Endothelial cell of umbilical vein (primary cell): ENCODE measurements at regions not wholly inside any gene's neighbourhood (a gene's known extent, or its start where the extent isn't known, plus 50 kb on each side); places are given as distances from the start of the nearest gene placed in this dataset.

Source experiments
- BruUV-seq: library from RNA; stranded (reverse); fragments of 400-500 nt; replicated peaks from 2 replicates; lab custom pipeline; 2021; lab: Mats Ljungman, UMichigan
- CTCF ChIA-PET: fragments of 300-600, 350-600 bp; sonication (Branson Sonifier 250); formaldehyde crosslinking; loops from one replicate; lab custom pipeline; 2021; ENCODE audit warnings: antibody characterized with exemption, inconsistent platforms; lab: Charles Lee
- POLR2A ChIA-PET: fragments of 300-600, 350-600 bp; sonication (Branson Sonifier 250); formaldehyde crosslinking; loops from one replicate; lab custom pipeline; 2021; ENCODE audit warnings: antibody characterized with exemption, inconsistent platforms; lab: Charles Lee
- DNase-seq: peaks from one replicate; pipeline ENCODE4 v3.0.0-alpha.2; 2011; ENCODE audit warnings: low read depth, low spot score
- FAIRE-seq: peaks from 2 replicates; lab custom pipeline; 2011; peaks lifted over from hg19 to GRCh38; lab: Jason Lieb, UNC
- H2AFZ ChIP-seq: 2 replicates; pipeline ENCODE4 v1.6.0; 2012; ENCODE audit warnings: low read depth, low read length, control low read depth, inconsistent platforms
- H3K27ac ChIP-seq: 2 replicates; pipeline ENCODE4 v1.5.1; 2011; ENCODE audit warnings: low read depth, mild to moderate bottlenecking, control low read depth, low read length, moderate library complexity; ENCODE audit not compliant: insufficient read depth
- H3K27me3 ChIP-seq, 2 experiments: 2 replicates each; pipeline versions ENCODE4 v1.6.0 to v1.6.1; 2011; ENCODE audit warnings: low read length in 2 of 2, mixed read lengths in 1 of 2; ENCODE audit not compliant: control insufficient read depth in 2 of 2, insufficient read depth in 2 of 2
- H3K36me3 ChIP-seq, 2 experiments: 2 replicates in 1 of 2; 3 replicates in 1 of 2; pipeline ENCODE4 v1.5.1; 2011; ENCODE audit warnings: low read length in 2 of 2, mild to moderate bottlenecking in 1 of 2, moderate library complexity in 1 of 2; ENCODE audit not compliant: control insufficient read depth in 2 of 2, insufficient read depth in 2 of 2; ENCODE audit errors: extremely low read depth in 1 of 2
- H3K4me1 ChIP-seq: 3 replicates; pipeline ENCODE4 v1.5.1; 2011; ENCODE audit warnings: mild to moderate bottlenecking, low read length; ENCODE audit not compliant: control insufficient read depth, insufficient read depth; ENCODE audit errors: extremely low read depth
- H3K4me2 ChIP-seq: 2 replicates; pipeline ENCODE4 v1.6.1; 2011; ENCODE audit warnings: low read length, control low read depth, mixed read lengths; ENCODE audit not compliant: insufficient read depth
- H3K4me3 ChIP-seq, 3 experiments: fragments of 200-600 bp in 1 of 3; sonication (generic), shearing (Covaris generic) in 1 of 3; replicated peaks in 1 of 3; 2 replicates each; pipeline ENCODE4 v1.5.1; 2011 to 2016; ENCODE audit warnings: control low read depth in 3 of 3, low read length in 3 of 3, mild to moderate bottlenecking in 2 of 3, inconsistent platforms in 1 of 3, low read depth in 1 of 3, moderate library complexity in 1 of 3; ENCODE audit not compliant: insufficient read depth in 1 of 3
- H3K79me2 ChIP-seq: 2 replicates; pipeline ENCODE4 v1.6.0; 2012; ENCODE audit warnings: low read length, inconsistent platforms; ENCODE audit not compliant: control insufficient read depth, insufficient read depth
- H3K9ac ChIP-seq: replicated peaks from 2 replicates; pipeline ENCODE3; 2011; ENCODE audit warnings: low read length, control low read depth; ENCODE audit not compliant: insufficient read depth; ENCODE audit errors: extremely low read depth
- H3K9me1 ChIP-seq: replicated peaks from 3 replicates; pipeline ENCODE4 v1.6.0; 2011; ENCODE audit warnings: mild to moderate bottlenecking, low read length; ENCODE audit not compliant: control insufficient read depth, insufficient read depth; ENCODE audit errors: extremely low read depth
- H3K9me3 ChIP-seq: replicated peaks from 2 replicates; pipeline ENCODE4 v1.5.1; 2012; ENCODE audit warnings: low read length, inconsistent platforms; ENCODE audit not compliant: control insufficient read depth, insufficient read depth
- H4K20me1 ChIP-seq: replicated peaks from 2 replicates; pipeline ENCODE3; 2011; ENCODE audit warnings: mild to moderate bottlenecking, low read length; ENCODE audit not compliant: control insufficient read depth, insufficient read depth; ENCODE audit errors: extremely low read depth
- EZH2 ChIP-seq: IDR thresholded peaks from 2 replicates; pipeline ENCODE4 v1.6.1; 2012; ENCODE audit warnings: borderline replicate concordance, low read depth, mild to moderate bottlenecking, moderate library complexity, low read length, inconsistent platforms; ENCODE audit not compliant: severe bottlenecking
- FOS ChIP-seq: IDR thresholded peaks from 2 replicates; pipeline ENCODE4 v1.6.1; 2011; ENCODE audit warnings: mild to moderate bottlenecking, low read length, moderate library complexity, borderline replicate concordance; ENCODE audit not compliant: insufficient read depth
- GATA2 ChIP-seq: IDR thresholded peaks from 2 replicates; pipeline ENCODE4 v1.7.0; 2011; ENCODE audit warnings: low read depth, mild to moderate bottlenecking, moderate library complexity, mixed read lengths, low read length; ENCODE audit not compliant: insufficient read length, insufficient read depth
- JUN ChIP-seq: IDR thresholded peaks from 2 replicates; pipeline ENCODE4 v1.6.1; 2011; ENCODE audit warnings: borderline replicate concordance, low read depth; ENCODE audit not compliant: insufficient read length, insufficient read depth
- MYC ChIP-seq: IDR thresholded peaks from one replicate; pipeline ENCODE4 v1.6.1; 2011; ENCODE audit warnings: mild to moderate bottlenecking, low read depth, low read length
- POLR2A ChIP-seq: IDR thresholded peaks from 2 replicates; pipeline ENCODE4 v1.6.1; 2012; ENCODE audit warnings: low read depth, mild to moderate bottlenecking, control low read depth, low read length
- POLR2AphosphoS5 ChIP-seq: IDR thresholded peaks from 2 replicates; pipeline ENCODE4 v1.6.1; 2012; ENCODE audit warnings: low read depth, mild to moderate bottlenecking, control low read depth, low read length, moderate library complexity; ENCODE audit not compliant: insufficient read depth
- dilution Hi-C: fragments of 300-500 bp; cut with MboI; formaldehyde crosslinking; loops from one replicate; pipeline ENCODE4 v1.15.0; 2019; ENCODE audit warnings: low sequenced_read_pairs; ENCODE audit not compliant: extremely low pct_ligation_motif_present
- intact Hi-C: fragments of 100-400 bp; cut with micrococcal nuclease; formaldehyde crosslinking; loops from one replicate; pipeline ENCODE4 v1.10.0; 2022
- TF ChIP-seq, protein P1 (sequence below): IDR thresholded peaks from 2 replicates; pipeline ENCODE4 v1.6.1; 2011; ENCODE audit not compliant: insufficient read depth, insufficient read length
- TF ChIP-seq, protein P2 (sequence below), 2 donors: IDR thresholded peaks; 1 replicate in 1 of 2; 2 replicates in 1 of 2; pipeline ENCODE4 v1.5.1; 2011; ENCODE audit warnings: low read length in 2 of 2, mild to moderate bottlenecking in 2 of 2, moderate library complexity in 2 of 2, control low read depth in 1 of 2, inconsistent platforms in 1 of 2, low read depth in 1 of 2; ENCODE audit not compliant: insufficient read depth in 1 of 2; ENCODE audit errors: extremely low read depth in 1 of 2

DNA sequence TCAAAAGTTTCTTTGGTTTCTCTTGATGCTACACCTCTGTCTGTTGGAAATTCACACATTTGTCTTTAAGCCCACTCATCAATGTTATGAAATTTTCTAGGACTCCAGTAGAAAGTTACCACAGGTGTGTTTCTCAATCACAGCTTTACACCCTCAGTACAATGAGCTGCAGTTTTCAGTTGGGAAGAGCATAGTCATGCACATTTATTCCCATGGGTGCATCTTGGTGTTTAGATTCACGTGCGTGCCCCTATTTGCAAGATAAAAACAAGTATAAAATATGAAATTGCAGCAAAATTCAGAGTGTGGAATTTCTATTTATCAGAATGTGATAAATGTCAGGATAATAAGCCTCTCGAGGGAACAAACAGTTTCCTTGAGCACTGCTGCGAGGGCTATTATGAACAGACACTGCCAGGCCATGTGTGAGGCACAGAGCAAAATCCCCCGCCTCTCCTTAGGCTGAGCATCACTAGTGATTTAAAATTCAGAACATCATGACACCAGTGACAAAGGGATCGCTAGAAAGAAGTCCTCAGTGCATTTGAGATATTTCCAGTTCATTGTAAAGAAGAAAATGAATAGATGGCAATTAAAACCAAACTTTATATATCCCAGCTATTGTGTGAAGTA lies 512.2 kb upstream of the TCF4 start:
- no peak overlapping the region for H3K4me2 ChIP-seq
- H3K9me3 ChIP-seq: no peaks in the 10 kb centered on the region
- no TSS peak for BruUV-seq
- no peak overlapping the region for H2AFZ ChIP-seq
- no peaks in the 10 kb centered on the region for H3K4me1 ChIP-seq
- intact Hi-C loops: no loop called here
- ChIA-PET POLR2A (no interaction called here), CTCF (no interaction called here)
- H3K36me3 ChIP-seq: no peaks in the 10 kb centered on the region
- no peaks in the 10 kb centered on the region for H4K20me1 ChIP-seq
- no peaks in the 10 kb centered on the region for H3K27me3 ChIP-seq
- H3K4me3 ChIP-seq: no peak overlapping the region
- no peaks in the 10 kb centered on the region for H3K9me1 ChIP-seq
- no peak for DNase-seq
- TF ChIP-seq, protein P1, sequence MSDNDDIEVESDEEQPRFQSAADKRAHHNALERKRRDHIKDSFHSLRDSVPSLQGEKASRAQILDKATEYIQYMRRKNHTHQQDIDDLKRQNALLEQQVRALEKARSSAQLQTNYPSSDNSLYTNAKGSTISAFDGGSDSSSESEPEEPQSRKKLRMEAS: no peak
- TF ChIP-seq JUN (no peak), MYC (no peak), FOS (no peak), POLR2AphosphoS5 (no peak), EZH2 (no peak), POLR2A (no peak), GATA2 (no peak)
- TF ChIP-seq, protein P2, sequence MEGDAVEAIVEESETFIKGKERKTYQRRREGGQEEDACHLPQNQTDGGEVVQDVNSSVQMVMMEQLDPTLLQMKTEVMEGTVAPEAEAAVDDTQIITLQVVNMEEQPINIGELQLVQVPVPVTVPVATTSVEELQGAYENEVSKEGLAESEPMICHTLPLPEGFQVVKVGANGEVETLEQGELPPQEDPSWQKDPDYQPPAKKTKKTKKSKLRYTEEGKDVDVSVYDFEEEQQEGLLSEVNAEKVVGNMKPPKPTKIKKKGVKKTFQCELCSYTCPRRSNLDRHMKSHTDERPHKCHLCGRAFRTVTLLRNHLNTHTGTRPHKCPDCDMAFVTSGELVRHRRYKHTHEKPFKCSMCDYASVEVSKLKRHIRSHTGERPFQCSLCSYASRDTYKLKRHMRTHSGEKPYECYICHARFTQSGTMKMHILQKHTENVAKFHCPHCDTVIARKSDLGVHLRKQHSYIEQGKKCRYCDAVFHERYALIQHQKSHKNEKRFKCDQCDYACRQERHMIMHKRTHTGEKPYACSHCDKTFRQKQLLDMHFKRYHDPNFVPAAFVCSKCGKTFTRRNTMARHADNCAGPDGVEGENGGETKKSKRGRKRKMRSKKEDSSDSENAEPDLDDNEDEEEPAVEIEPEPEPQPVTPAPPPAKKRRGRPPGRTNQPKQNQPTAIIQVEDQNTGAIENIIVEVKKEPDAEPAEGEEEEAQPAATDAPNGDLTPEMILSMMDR (IDR thresholded peaks at IDR 0.05; ENCODE audit: extremely low read depth in 1 of 2, insufficient read depth in 1 of 2, low read depth in 1 of 2, low read length in 2 of 2): no peak
- no peak for FAIRE-seq
- H3K27ac ChIP-seq: no peak overlapping the region
- no peaks in the 10 kb centered on the region for H3K79me2 ChIP-seq
- H3K9ac ChIP-seq: no peak overlapping the region
- dilution Hi-C loops: no loop called here
